ENCODE measurements at regions not wholly inside any gene's neighbourhood (a gene's known extent, or its start where the extent isn't known, plus 50 kb on each side); places are given as distances from the start of the nearest gene placed in this dataset.

- DNase-seq: no peak
Measured at GRCh38 chr12:28827861-28828260, 321.2 kb upstream of the FAR2 start.

- no peak for DNase-seq
Measured at GRCh38 chr12:28828318-28828717, 320.8 kb upstream of the FAR2 start.

DNA sequence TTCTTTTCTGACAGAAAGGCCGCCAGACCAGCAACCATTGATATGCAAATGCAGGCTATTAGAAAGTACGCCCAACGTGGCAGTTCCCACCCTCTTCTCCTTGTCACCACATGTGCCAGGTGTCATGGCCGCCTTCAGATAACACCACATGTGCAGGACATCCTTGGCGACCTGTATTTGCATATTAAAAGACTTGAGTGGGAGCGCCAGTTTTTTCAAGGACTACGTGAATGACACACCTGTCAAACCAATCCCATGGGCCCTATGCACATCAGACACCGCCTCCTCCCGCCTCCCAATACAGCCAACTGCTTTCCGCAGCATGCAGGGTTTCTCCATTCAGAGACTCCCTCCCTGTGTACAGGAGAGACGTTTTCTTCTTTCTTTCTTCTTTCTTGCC, 318.6 kb upstream of the FAR2 start:
- no peak for DNase-seq

DNA sequence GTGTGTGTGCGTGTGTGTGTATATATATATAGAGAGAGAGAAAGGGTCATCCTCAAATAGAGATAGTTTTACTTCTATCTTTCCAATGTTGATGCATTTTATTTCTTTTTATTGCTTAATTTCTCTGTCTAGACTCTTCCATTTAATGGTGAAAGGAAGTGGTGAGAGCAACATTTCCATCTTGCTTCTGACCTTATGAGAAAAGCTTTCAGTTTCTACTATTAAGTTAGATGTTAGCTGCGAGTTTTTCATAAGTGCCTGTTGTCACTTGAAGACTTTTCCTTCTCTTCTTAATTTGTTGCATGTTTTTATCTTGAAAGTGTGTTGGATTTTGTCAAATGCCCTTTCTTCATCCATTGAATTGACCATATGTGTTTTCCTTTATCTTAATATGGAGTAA, 304.4 kb upstream of the FAR2 start:
- peak; percentile 22 for DNase-seq

- DNase-seq: no peak
Measured at GRCh38 chr12:28851781-28852180, 297.3 kb upstream of the FAR2 start.

- DNase-seq: peak; percentile 7
Measured at GRCh38 chr12:28855761-28856310, 293.2 kb upstream of the FAR2 start.

- DNase-seq: no peak
Measured at GRCh38 chr12:28857369-28857768, 291.7 kb upstream of the FAR2 start.

DNA sequence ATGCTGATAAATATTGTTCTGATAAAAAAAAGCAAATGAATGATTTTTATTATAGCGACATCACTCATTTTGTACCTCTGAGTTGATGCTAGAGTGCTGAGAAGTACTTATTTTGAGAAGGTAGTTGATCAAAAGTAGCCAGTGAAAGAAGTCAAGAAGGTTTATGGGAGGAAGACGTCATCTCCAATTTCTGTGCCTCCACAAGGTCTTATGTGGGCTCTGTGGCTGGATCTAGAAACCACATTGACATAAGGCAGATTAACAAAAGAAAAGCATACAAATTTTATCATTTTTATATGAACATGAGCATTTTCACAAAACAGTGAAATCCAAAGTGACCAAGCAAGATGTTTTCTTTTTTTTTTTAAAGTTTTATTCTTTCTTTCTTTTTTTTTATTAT, 289.5 kb upstream of the FAR2 start:
- DNase-seq: no peak

DNA sequence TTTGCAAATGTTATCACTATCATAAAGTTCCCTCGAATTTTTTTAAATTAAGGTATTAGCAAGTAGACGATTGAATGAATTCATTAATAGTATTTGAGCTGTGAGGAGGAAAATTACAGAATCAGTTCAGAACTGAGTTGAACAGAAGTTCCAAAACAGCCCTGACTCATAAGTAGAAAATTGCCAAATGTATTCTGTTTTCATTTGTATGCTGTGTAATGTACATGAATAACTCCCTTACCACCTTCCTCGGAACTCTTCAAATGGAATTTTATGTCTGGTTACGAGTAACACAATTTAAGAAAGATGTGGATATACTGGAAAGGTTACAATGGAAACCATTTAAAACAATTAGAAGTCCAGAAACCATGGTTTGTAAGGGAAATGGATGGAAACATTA, 283.3 kb upstream of the FAR2 start:
- no peak for DNase-seq

- no peak for DNase-seq
Measured at GRCh38 chr12:28866296-28866695, 282.8 kb upstream of the FAR2 start.

DNA sequence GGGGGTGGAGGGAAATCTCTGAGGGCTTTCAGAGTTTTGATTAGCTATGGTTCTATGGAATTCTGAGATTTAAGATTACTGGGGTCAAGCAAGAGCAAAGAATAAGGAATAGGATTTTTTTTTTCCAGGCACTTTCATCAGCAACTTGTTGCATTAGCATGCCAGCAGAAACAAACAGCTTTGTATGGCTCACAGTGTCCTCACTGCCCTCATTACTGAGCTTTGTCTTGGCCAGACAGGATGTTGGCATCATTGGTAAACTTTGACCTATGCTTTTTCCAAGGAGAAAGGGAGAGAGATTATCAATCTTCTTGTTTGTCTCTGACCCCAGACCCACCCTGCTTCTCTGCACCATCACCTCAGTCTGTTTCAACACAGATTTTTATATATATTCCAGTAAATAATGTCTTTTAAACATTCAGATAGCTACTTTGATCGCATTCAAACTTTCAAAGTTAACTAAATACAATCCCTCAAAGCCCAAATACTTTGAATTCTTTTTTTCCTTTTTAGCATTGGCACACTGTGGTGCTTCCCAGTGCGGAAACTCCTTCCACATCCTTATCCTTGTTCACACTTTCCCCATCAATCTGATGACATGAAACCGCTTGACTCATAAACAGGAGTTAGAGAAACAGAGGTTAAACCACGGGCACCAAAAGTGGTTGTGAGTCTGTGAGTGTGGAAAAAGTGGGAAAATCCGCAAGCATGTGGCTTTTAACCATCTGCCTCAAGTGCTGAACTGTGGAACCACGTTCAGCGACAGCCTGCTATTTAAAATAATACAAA, 282.2 kb upstream of the FAR2 start:
- no peak for DNase-seq

- no peak for DNase-seq
Measured at GRCh38 chr12:28868414-28868813, 280.7 kb upstream of the FAR2 start.

DNA sequence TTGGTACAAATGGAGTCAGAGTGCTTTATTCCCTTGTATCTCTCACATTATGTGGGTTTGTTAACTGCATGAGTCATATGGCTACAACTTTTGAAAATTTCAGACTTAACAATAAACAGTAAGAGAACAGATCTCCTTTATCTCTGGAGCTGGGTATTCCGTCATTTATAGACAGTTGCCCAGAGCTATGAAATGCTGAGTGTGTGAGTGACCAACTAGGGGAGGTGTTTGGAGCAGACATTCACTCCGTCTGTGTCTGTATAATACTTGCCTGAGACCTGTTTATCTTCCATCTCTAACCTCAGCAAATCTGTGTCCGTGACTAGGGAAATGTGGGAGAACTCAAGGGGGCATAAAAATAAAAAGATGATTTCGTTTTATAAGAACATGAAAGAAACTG, 279.9 kb upstream of the FAR2 start:
- DNase-seq: no peak

DNA sequence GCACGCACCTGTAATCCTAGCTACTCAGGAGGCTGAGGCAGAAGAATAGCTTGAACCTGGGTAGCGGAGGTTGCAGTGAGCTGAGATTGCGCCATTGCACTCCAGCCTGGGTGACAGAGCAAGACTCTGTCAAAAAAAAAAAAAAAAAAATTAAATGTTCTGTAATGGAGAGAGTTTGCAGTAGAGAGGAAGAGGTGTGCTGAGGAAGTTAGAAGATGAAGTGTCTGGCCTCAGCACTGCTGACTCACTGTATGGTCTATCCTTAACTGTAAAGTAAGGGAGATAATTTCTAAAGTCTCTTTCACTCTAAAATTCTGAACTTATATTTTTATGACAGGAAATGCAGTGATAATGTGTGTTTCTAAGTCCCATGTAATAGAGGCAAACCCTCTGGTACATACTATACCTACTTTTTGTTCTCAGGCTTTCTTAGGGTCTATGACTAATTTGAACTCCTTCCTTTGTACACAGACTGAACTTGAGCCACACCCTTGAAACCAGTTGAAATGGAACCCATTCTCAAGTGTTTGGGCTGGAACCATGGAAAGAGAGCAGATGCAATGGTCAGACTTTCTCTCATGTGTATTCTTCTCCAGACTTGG, 278.1 kb upstream of the FAR2 start:
- peak; percentile 25 for DNase-seq

DNA sequence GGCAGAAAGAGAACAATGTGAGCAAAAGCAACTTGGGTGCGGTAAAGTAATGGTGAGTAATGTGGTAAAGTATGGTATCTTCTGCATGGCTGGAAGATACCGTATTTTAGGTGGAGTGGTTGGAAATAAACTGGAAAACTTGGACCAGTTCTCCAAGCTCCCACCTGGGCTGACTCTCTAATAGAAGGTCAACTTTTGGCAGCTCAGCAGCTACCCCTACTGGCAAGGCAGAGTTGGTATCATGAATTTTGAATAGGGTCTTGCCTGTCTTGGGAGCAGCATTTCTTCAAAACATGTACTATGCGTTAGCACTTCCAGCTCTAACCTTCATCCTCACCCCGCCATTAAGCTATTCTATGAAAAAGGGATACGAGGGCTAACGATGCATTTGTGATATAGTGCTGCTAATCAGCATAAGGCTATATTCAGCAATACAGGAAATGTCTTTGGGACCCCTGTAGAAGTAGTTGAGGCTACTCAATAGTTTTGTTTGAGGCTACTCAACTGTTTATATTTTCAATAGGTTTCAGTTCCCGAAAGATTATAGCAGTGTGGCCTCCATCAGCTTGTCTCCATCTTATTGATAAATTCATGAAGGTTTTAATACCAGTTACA, 276.3 kb upstream of the FAR2 start:
- DNase-seq: peak; percentile 42

- DNase-seq: no peak
Measured at GRCh38 chr12:28874758-28875157, 274.3 kb upstream of the FAR2 start.

DNA sequence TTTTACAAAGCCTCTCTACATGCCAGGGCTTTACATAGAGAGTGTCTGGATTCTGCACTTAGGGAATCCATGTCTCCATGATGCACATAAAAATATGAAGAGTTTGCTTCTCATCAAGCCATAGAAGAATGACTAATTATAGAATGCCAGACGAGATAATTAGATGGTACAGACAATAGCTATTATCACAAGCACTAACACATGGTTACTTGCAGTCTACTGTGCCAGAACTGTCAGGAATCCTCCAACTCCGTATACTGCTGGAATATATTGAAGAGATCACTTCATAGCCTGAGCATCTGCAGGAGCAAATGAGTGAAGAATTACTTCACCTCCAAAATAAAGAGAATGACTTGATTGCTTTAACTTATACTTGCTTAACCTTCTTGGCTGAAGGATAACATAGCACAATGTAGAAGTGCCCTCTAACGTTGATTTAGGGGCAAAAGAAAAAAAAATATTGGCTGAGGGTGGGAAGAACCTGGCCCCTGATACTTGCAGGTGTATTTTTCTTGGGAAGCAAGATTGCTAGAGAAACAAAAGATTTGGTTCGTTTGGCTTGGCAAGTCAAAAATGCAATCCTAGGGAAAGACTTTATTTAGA, 272.8 kb upstream of the FAR2 start:
- no peak for DNase-seq

DNA sequence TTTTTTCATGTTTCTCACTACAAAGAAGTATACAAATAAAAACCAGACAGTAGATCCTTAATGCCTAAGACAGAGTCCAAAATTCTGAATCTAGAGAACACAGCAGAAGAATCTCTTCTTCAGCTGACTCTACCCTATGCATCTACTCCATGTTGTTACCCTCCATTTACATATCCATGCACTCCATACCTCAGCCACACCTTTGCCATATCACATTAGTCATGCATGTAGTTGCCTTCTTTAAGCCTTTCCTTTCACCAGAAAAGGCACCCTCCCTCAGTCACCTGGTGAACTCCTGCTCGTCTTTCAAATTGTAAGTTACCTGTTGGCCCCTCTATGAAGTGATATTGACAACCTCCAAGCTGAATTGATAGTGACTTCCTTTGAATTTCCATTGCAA, 271.2 kb upstream of the FAR2 start:
- DNase-seq: no peak

DNA sequence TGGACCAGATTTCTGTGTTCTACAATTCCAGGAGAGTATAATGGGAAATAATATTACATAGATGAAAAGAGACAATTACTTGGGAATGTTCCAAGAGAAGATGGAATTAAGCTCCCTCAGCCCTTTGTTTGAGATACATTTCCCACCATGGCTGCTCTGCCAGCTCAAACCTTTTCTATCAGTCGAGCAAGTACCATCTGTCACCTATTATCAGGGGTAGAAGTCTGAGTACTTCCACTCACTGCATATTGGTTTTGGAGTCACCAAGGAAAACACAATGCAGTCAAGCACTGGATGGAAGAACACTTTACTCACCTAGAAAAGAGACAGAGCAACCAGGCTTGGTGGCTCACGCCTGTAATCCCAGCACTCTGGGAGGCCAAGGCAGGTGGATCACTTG, 270.4 kb upstream of the FAR2 start:
- no peak for DNase-seq

DNA sequence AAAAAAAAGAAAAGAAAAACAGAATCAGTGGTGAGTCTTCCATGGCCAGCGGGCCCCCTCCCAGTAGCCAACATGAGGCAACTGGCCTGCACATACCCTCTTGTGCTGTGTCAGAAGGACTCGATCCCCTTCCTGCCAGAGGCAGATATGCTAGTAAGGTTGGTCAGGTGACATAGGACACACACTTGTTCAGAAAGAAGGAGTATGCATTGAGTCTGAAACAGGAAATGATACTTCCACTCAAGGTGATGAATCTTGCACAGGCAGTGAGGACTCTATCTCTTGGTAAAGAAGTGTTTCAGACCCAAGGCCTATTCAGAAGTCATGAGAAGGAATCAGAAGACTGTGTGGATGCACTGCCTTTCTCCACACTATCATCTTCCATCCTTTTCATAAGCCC, 269.7 kb upstream of the FAR2 start:
- DNase-seq: no peak

DNA sequence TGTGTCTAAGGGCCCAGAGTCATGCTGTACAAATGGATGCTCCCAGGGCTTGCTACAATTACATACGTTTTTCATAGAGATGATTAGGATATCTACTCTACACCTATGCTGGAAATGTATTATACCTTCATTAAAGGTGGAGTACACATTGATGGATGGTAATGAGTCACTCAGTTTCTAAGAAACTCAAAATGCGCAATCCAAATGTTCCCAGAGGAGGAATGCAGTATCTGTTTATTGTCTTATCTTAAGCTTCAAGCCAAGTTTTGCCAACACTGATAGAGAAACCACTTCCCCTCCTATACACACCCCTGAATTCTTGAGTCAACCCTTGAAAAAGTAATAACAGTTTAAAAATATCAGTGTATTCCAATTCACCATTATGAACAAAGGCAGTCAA, 266.6 kb upstream of the FAR2 start:
- DNase-seq: no peak

- no peak for DNase-seq
Measured at GRCh38 chr12:28883406-28883997, 265.6 kb upstream of the FAR2 start.
